ENCODE measurements at regions not wholly inside any gene's neighbourhood (a gene's known extent, or its start where the extent isn't known, plus 50 kb on each side); places are given as distances from the start of the nearest gene placed in this dataset.
A peak's percentile ranks its signal among the peaks of the same experiment; 100 is the strongest.

DNA sequence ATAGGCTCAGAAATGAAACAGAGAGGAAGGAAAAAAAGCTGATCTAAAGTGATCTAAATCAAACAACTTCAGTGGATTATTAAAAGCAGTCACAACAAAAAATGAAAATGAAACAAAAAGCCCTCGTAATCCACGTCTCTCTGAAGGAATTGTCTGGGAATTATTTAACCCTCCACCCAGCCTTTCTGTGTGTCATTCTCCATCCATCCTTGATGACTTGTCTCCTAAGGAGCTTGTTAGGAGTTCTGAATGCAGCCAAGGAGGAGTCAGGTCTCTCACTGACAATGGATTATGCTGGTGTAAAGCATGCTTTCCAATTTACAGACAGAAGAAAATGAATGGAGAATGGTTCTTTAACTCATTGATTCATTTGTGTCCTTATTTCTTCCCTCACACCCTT is 359.3 kb upstream of the RUNX1 start:
- no peak for ATAC-seq (ENCODE audit: low read depth)
- Mint-ChIP-seq H3K27ac (no peak overlapping the region), H3K4me3 (no peak overlapping the region), H3K9me3 (no peaks in the 10 kb centered on the region), H3K4me1 (peaks cover 3% of the 10 kb centered on the region), H3K27me3 (peaks cover 27% of the 10 kb centered on the region), H3K36me3 (peaks cover 3% of the 10 kb centered on the region)
- DNase-seq (ENCODE audit: low spot score in 2 of 2) = no peak

- Mint-ChIP-seq H3K36me3 (peaks cover 3% of the 10 kb centered on the region), H3K4me3 (no peak overlapping the region), H3K4me1 (peaks cover 3% of the 10 kb centered on the region), H3K27me3 (peaks cover 25% of the 10 kb centered on the region), H3K9me3 (no peaks in the 10 kb centered on the region), H3K27ac (no peak overlapping the region)
- DNase-seq (ENCODE audit: low spot score in 2 of 2) (no peak), ATAC-seq (ENCODE audit: low read depth) (no peak)
Measured at GRCh38 chr21:35406635-35407034, 357.5 kb upstream of the RUNX1 start.

DNA sequence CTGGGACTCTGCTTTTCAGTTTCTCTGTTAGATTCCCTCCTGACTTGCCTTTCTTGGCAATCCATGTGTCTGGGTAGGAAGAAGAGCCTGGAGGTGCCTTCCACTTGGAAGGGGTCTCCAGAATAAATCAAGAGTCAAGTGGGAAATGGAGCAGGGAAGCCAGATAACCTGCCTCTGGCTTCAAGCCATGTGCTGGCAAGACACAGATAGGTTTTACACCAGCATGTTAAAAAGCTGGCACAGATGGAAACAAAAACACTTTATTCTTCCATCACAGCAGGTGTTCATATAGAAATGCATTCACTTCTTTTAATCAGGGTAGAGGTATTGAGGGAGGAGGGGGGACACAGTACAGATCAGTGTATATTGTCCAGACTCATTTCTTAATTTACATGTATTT is 356.9 kb upstream of the RUNX1 start:
- no peaks in the 10 kb centered on the region for H3K36me3 Mint-ChIP-seq
- no peak overlapping the region for H3K27ac Mint-ChIP-seq
- no peak for ATAC-seq (ENCODE audit: low read depth)
- H3K9me3 Mint-ChIP-seq = no peaks in the 10 kb centered on the region
- DNase-seq (ENCODE audit: low spot score in 2 of 2) = no peak
- H3K4me1 Mint-ChIP-seq = peaks cover 3% of the 10 kb centered on the region
- peaks cover 22% of the 10 kb centered on the region for H3K27me3 Mint-ChIP-seq
- H3K4me3 Mint-ChIP-seq = no peak overlapping the region

GRCh38 chr21:35404247-35404646 is 355.1 kb upstream of the RUNX1 start:
- no peak overlapping the region for H3K4me3 Mint-ChIP-seq
- DNase-seq (ENCODE audit: low spot score in 2 of 2) = no peak
- no peak overlapping the region for H3K27ac Mint-ChIP-seq
- no peak for ATAC-seq (ENCODE audit: low read depth)
- peaks cover 7% of the 10 kb centered on the region for H3K4me1 Mint-ChIP-seq
- no peaks in the 10 kb centered on the region for H3K9me3 Mint-ChIP-seq
- H3K27me3 Mint-ChIP-seq = peaks cover 17% of the 10 kb centered on the region
- H3K36me3 Mint-ChIP-seq = no peaks in the 10 kb centered on the region

DNA sequence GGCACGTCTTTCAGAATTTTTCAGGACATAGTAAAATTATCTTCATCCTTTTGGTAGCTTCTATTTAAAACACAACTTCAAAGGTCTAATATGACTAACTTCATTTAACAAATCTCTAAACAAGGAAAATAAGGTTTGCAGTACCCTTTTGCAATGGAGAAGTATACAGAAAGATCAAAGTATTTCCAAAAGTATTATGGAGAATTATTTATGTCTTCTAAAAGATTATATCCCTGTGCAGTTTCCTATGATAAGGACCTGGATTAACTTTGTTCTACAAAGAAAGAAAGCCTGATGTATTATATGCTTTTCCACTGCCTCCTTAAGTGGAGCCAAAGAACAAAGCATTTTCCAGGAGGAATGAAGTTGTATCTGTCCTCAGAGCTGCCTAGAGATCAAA is 353.0 kb upstream of the RUNX1 start:
- peaks cover 11% of the 10 kb centered on the region for H3K27me3 Mint-ChIP-seq
- no peak overlapping the region for H3K27ac Mint-ChIP-seq
- ATAC-seq (ENCODE audit: low read depth) (no peak), DNase-seq (ENCODE audit: low spot score in 2 of 2) (no peak)
- H3K9me3 Mint-ChIP-seq = no peaks in the 10 kb centered on the region
- H3K4me1 Mint-ChIP-seq = peaks cover 6% of the 10 kb centered on the region
- no peak overlapping the region for H3K4me3 Mint-ChIP-seq
- no peaks in the 10 kb centered on the region for H3K36me3 Mint-ChIP-seq

DNA sequence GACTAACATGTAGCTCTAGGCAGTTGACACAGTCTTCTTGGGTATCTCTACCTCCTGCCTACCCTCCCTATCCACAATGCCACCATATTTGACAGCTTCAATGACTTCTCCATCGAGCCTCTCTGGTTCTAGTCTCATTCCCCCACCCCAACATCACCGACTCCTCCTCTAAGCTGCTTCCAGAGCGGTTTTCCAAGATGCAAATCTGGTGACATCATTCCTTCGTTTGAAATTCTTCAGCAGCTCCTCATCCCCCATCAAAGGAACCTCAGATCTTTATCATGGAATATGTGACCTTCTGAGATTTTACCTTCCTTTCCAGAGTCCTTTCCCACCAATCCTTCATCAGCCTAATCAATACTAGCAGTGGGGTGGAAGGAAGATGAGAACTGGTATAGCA is 352.4 kb upstream of the RUNX1 start:
- peaks cover 6% of the 10 kb centered on the region for H3K4me1 Mint-ChIP-seq
- no peak overlapping the region for H3K4me3 Mint-ChIP-seq
- no peaks in the 10 kb centered on the region for H3K36me3 Mint-ChIP-seq
- H3K27me3 Mint-ChIP-seq = peaks cover 10% of the 10 kb centered on the region
- ATAC-seq (ENCODE audit: low read depth) = no peak
- no peaks in the 10 kb centered on the region for H3K9me3 Mint-ChIP-seq
- no peak for DNase-seq (ENCODE audit: low spot score in 2 of 2)
- no peak overlapping the region for H3K27ac Mint-ChIP-seq

GRCh38 chr21:35400233-35400939 is 351.3 kb upstream of the RUNX1 start:
- peaks cover 6% of the 10 kb centered on the region for H3K4me1 Mint-ChIP-seq
- H3K4me3 Mint-ChIP-seq = no peak overlapping the region
- peak; percentile 18 to 49 for DNase-seq (ENCODE audit: low spot score in 2 of 2)
- no peaks in the 10 kb centered on the region for H3K9me3 Mint-ChIP-seq
- peak; percentile 87 for ATAC-seq (ENCODE audit: low read depth)
- H3K36me3 Mint-ChIP-seq = no peaks in the 10 kb centered on the region
- peaks cover 10% of the 10 kb centered on the region for H3K27me3 Mint-ChIP-seq
- H3K27ac Mint-ChIP-seq = no peak overlapping the region

DNA sequence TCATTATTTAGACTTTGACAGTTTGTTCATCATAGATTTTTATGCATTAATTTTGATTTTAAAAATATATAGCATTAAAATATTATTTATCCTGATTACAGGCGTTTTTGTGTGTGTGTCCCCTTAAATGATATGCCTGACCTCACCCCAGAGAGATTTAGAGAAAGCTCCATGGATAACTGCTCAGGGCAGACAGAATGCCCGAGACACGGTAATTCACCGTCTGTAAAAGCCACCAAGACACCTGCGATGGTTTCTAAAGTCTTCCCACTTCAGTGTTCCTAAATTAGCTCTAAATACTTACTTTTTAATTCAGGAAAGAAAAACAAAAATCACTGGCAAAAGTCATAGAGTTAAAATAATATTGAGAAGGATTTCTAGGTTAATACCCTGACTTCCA is 350.6 kb upstream of the RUNX1 start:
- ATAC-seq (ENCODE audit: low read depth) (no peak), DNase-seq (ENCODE audit: low spot score in 2 of 2) (no peak)
- Mint-ChIP-seq H3K27ac (no peak overlapping the region), H3K9me3 (no peaks in the 10 kb centered on the region), H3K4me1 (peaks cover 6% of the 10 kb centered on the region), H3K36me3 (no peaks in the 10 kb centered on the region), H3K27me3 (peaks cover 6% of the 10 kb centered on the region), H3K4me3 (no peak overlapping the region)

- H3K27ac Mint-ChIP-seq = no peak overlapping the region
- H3K27me3 Mint-ChIP-seq = peaks cover 3% of the 10 kb centered on the region
Measured at GRCh38 chr21:35399002-35399530, 350.0 kb upstream of the RUNX1 start.

DNA sequence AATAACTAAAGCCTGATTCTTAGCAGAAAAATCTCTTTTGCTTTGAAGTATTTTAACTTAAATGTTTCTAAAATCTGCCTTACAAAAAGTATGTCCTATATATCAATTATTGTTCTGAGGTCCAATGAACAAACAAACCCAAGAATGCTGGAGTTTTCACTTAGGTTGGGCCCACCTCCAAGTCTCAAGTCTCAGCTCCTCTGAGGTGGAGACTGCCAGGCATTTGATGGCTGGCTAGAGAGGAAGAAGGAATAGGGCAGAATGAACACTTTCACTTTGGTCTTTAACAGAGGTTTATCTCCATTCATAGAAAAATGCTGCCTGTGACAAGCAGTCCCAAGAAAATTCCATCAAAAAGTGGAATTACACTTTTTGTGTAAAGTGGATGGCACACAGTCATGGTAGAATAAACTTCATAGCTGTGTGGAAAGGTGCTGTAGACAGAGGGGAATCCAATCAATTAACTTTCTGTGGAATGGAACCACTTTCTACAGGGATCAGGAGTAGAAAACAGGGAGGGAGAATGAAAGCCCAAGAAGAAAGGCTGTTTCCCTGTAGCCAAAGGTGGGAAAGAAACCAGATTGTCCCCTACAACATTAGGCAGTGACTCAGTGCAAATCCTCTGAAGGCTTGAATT is 349.4 kb upstream of the RUNX1 start:
- peaks cover 6% of the 10 kb centered on the region for H3K4me1 Mint-ChIP-seq
- no peak overlapping the region for H3K4me3 Mint-ChIP-seq
- no peak for ATAC-seq (ENCODE audit: low read depth)
- H3K36me3 Mint-ChIP-seq = no peaks in the 10 kb centered on the region
- DNase-seq (ENCODE audit: low spot score in 2 of 2) = no peak
- peaks cover 3% of the 10 kb centered on the region for H3K27me3 Mint-ChIP-seq
- H3K27ac Mint-ChIP-seq = no peak overlapping the region
- no peaks in the 10 kb centered on the region for H3K9me3 Mint-ChIP-seq

More at GRCh38 chr21:35399002-35399530, 350.0 kb upstream of the RUNX1 start:
- DNase-seq (ENCODE audit: low spot score in 2 of 2) (no peak), ATAC-seq (ENCODE audit: low read depth) (no peak)
- Mint-ChIP-seq H3K9me3 (no peaks in the 10 kb centered on the region), H3K4me1 (peaks cover 6% of the 10 kb centered on the region), H3K4me3 (peak overlapping the region; percentile 15), H3K36me3 (no peaks in the 10 kb centered on the region)

DNA sequence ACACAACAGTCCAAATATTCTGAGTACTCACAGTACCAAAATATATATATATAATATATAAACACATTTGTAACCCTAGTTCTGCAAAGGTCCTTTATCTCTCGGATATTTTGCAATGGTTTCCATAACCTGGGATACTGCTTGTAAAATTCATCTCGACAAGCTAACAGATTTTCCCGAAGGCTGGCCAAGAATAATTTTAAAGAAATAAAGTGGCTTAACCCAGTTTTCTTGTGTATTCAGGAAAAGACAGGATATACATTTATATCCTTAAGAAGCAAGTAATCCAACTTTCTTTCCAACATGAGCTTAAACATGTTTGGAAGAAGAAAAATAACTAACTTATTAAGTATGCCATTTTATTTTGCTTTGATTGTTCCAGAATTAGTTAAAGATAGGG is 348.7 kb upstream of the RUNX1 start:
- Mint-ChIP-seq H3K4me1 (peaks cover 6% of the 10 kb centered on the region), H3K27me3 (peaks cover 3% of the 10 kb centered on the region), H3K9me3 (no peaks in the 10 kb centered on the region), H3K36me3 (no peaks in the 10 kb centered on the region), H3K4me3 (no peak overlapping the region), H3K27ac (no peak overlapping the region)
- ATAC-seq (ENCODE audit: low read depth) (no peak), DNase-seq (ENCODE audit: low spot score in 2 of 2) (no peak)

DNA sequence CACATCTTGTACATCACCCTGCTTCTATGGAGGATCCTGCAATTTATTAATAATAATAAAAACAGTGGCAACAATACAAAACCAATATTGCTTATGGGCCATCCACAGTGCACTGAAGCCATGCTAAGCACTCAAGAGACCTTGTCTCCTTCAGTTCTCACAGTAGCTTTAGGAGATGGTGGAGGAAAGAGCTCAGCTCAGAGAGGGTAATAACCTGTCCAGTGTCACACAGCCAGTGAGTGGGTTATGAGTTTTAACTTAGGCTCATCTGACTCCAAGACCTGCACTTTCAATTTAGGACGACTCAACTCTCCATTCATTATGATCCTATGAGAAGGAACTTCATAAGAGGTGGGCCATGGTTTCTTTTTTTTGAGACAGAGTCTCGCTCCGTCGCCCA is 347.6 kb upstream of the RUNX1 start:
- no peaks in the 10 kb centered on the region for H3K36me3 Mint-ChIP-seq
- no peak for DNase-seq (ENCODE audit: low spot score in 2 of 2)
- no peaks in the 10 kb centered on the region for H3K9me3 Mint-ChIP-seq

GRCh38 chr21:35395728-35396127 is 346.6 kb upstream of the RUNX1 start:
- H3K9me3 Mint-ChIP-seq = no peaks in the 10 kb centered on the region

More for the DNA sequence above, 347.6 kb upstream of the RUNX1 start:
- no peak overlapping the region for H3K4me3 Mint-ChIP-seq
- no peak for ATAC-seq (ENCODE audit: low read depth)
- no peak overlapping the region for H3K27ac Mint-ChIP-seq
- peaks cover 6% of the 10 kb centered on the region for H3K4me1 Mint-ChIP-seq
- peaks cover 6% of the 10 kb centered on the region for H3K27me3 Mint-ChIP-seq

DNA sequence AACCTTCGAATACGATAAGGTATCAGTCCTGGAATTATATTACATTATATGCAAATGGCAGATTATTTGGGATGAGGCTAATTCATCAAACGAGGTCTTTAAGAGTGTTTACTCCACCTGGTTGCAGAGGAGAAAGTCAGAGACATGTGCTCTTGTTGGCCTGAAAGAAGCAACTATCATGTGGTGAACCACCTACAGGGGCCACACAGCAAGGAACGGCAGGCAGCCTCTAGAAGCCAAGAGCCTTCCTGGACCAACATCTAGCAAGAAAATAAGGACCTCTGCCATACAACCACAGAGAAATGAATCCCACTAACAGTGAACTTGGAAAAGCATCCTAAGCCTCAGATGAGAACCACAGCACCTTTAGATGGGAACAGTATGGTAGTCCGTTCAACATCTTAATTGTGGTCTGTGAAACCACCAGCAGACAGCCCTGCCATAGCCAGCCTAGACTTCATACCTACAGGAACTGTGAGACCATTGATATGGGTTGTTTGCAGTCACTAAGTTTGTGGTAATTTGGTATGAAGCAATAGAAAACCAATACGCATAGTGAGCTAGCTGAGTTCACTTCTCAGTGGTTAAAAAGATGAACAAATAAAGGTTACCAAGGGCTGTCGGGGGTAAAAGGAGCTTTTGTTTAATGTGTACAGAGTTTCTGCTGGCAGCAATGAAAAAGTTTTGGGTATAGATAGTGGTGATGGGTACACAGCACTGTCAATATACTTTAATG is 345.7 kb upstream of the RUNX1 start:
- no peak for ATAC-seq (ENCODE audit: low read depth)

More at GRCh38 chr21:35395728-35396127, 346.6 kb upstream of the RUNX1 start:
- Mint-ChIP-seq H3K27me3 (peaks cover 6% of the 10 kb centered on the region), H3K36me3 (no peaks in the 10 kb centered on the region), H3K4me1 (peaks cover 6% of the 10 kb centered on the region), H3K27ac (no peak overlapping the region), H3K4me3 (no peak overlapping the region)
- ATAC-seq (ENCODE audit: low read depth) (no peak), DNase-seq (ENCODE audit: low spot score in 2 of 2) (no peak)

More for the DNA sequence above, 345.7 kb upstream of the RUNX1 start:
- Mint-ChIP-seq H3K36me3 (no peaks in the 10 kb centered on the region), H3K27ac (no peak overlapping the region), H3K4me3 (no peak overlapping the region), H3K27me3 (peaks cover 6% of the 10 kb centered on the region), H3K4me1 (peaks cover 2% of the 10 kb centered on the region), H3K9me3 (no peaks in the 10 kb centered on the region)
- DNase-seq (ENCODE audit: low spot score in 2 of 2) = no peak

All from memory B cell (primary cell).